IMR-90 (cell line): ENCODE measurements at regions not wholly inside any gene's neighbourhood (a gene's known extent, or its start where the extent isn't known, plus 50 kb on each side); places are given as distances from the start of the nearest gene placed in this dataset.

Experiments used
- ATAC-seq: fragments of 200-7000 bp; cut with Tn5 transposase; 2 replicates; pipeline ENCODE4 v1.9.1; 2020; ENCODE audit warnings: low read depth, mild to moderate bottlenecking, moderate library complexity
- BruUV-seq: library from RNA; stranded (reverse); fragments of 400-500 nt; replicated peaks from 2 replicates; lab custom pipeline; 2021; lab: Mats Ljungman, UMichigan
- CTCF ChIA-PET: fragments of 300-600 bp; formaldehyde crosslinking; extraction: SDS; loops from one replicate; lab custom pipeline; 2021; ENCODE audit warnings: antibody characterized with exemption; lab: Yijun Ruan, JAX
- POLR2A ChIA-PET: fragments of 300-600 bp; sonication (Branson Sonifier 250); formaldehyde crosslinking; loops from one replicate; lab custom pipeline; 2022; ENCODE audit warnings: antibody characterized with exemption; ENCODE audit not compliant: unreplicated experiment; lab: Charles Lee
- DNase-seq: peaks from one replicate; pipeline ENCODE4 v3.0.0; 2013
- H2AFZ ChIP-seq: replicated peaks from 2 replicates; pipeline ENCODE3; 2013; ENCODE audit warnings: low read length, mild to moderate bottlenecking; ENCODE audit not compliant: poor library complexity
- H2AK5ac ChIP-seq: 2 replicates; pipeline ENCODE4 v1.6.1; 2013; ENCODE audit warnings: low read depth, low read length, inconsistent platforms
- H2AK9ac ChIP-seq: replicated peaks from 2 replicates; pipeline ENCODE3; 2013; ENCODE audit warnings: mild to moderate bottlenecking, low read depth, low read length, moderate library complexity; ENCODE audit not compliant: poor library complexity
- H2BK120ac ChIP-seq: 2 replicates; pipeline ENCODE4 v1.6.1; 2013; ENCODE audit warnings: low read depth, low read length, inconsistent platforms
- H2BK15ac ChIP-seq: 3 replicates; pipeline ENCODE4 v1.6.1; 2013; ENCODE audit warnings: low read depth, low read length, inconsistent platforms
- H2BK20ac ChIP-seq: 2 replicates; pipeline ENCODE4 v1.6.1; 2013; ENCODE audit warnings: low read depth, mild to moderate bottlenecking, inconsistent platforms, low read length, moderate library complexity
- H2BK5ac ChIP-seq: 2 replicates; pipeline ENCODE4 v1.6.1; 2013; ENCODE audit warnings: mild to moderate bottlenecking, low read depth, low read length, inconsistent platforms; ENCODE audit not compliant: poor library complexity, severe bottlenecking
- H3K14ac ChIP-seq: replicated peaks from 2 replicates; pipeline ENCODE4 v1.6.1; 2013; ENCODE audit warnings: low read depth, low read length, inconsistent platforms
- H3K18ac ChIP-seq: 2 replicates; pipeline ENCODE4 v1.6.1; 2013; ENCODE audit warnings: low read depth, low read length, control low read depth
- H3K23ac ChIP-seq: 2 replicates; pipeline ENCODE4 v1.6.1; 2013; ENCODE audit warnings: low read depth, low read length, inconsistent platforms
- H3K27ac ChIP-seq: 2 replicates; pipeline ENCODE4 v1.5.1; 2013; ENCODE audit warnings: mild to moderate bottlenecking, control low read depth, low read length; ENCODE audit not compliant: insufficient read depth
- H3K27me3 ChIP-seq: 2 replicates; pipeline ENCODE4 v1.6.1; 2013; ENCODE audit warnings: low read length; ENCODE audit not compliant: control insufficient read depth, insufficient read depth
- H3K36me3 ChIP-seq: 2 replicates; pipeline ENCODE4 v1.6.1; 2013; ENCODE audit warnings: low read length, mixed read lengths; ENCODE audit not compliant: control insufficient read depth, insufficient read depth
- H3K4ac ChIP-seq: 2 replicates; pipeline ENCODE4 v1.6.1; 2013; ENCODE audit warnings: low read depth, low read length, inconsistent platforms
- H3K4me1 ChIP-seq: 2 replicates; pipeline ENCODE4 v1.6.1; 2013; ENCODE audit warnings: low read length, mixed read lengths; ENCODE audit not compliant: control insufficient read depth, insufficient read depth
- H3K4me2 ChIP-seq: 2 replicates; pipeline ENCODE4 v1.6.1; 2013; ENCODE audit warnings: low read depth, mild to moderate bottlenecking, control low read depth, low read length, moderate library complexity
- H3K4me3 ChIP-seq: 2 replicates; pipeline ENCODE4 v1.5.1; 2013; ENCODE audit warnings: low read depth, mild to moderate bottlenecking, control low read depth, low read length, moderate library complexity; ENCODE audit not compliant: insufficient read depth
- H3K56ac ChIP-seq: 2 replicates; pipeline ENCODE4 v1.6.1; 2013; ENCODE audit warnings: low read length, inconsistent platforms; ENCODE audit not compliant: insufficient read depth; ENCODE audit errors: extremely low read depth
- H3K79me1 ChIP-seq, 2 experiments: 2 replicates each; pipeline ENCODE4 v1.6.1; 2013; ENCODE audit warnings: low read length in 2 of 2, inconsistent platforms in 1 of 2, low read depth in 1 of 2
- H3K9ac ChIP-seq: 2 replicates; pipeline ENCODE4 v1.6.1; 2013; ENCODE audit warnings: low read depth, low read length, control low read depth
- H3K9me1 ChIP-seq: 2 replicates; pipeline ENCODE4 v1.6.1; 2013; ENCODE audit warnings: low read length, inconsistent platforms; ENCODE audit not compliant: insufficient read depth
- H3K9me3 ChIP-seq: 2 replicates; pipeline ENCODE4 v1.6.1; 2013; ENCODE audit warnings: low read length; ENCODE audit not compliant: control insufficient read depth, insufficient read depth
- H4K20me1 ChIP-seq: 2 replicates; pipeline ENCODE4 v1.6.1; 2013; ENCODE audit warnings: low read length, inconsistent platforms; ENCODE audit not compliant: insufficient read depth
- H4K5ac ChIP-seq: 2 replicates; pipeline ENCODE4 v1.6.1; 2013; ENCODE audit warnings: mild to moderate bottlenecking, low read depth, low read length, control low read depth
- H4K8ac ChIP-seq, 2 experiments: 2 replicates each; pipeline ENCODE4 v1.6.1; 2013; ENCODE audit warnings: low read depth in 2 of 2, low read length in 2 of 2, control low read depth in 1 of 2, inconsistent platforms in 1 of 2
- H4K91ac ChIP-seq: 2 replicates; pipeline ENCODE4 v1.6.1; 2013; ENCODE audit warnings: low read depth, low read length, inconsistent platforms; ENCODE audit not compliant: insufficient read depth
- BHLHE40 ChIP-seq: fragments of 150-350 bp; IDR thresholded peaks from 2 replicates; pipeline ENCODE4 v1.6.1; 2016; ENCODE audit warnings: mild to moderate bottlenecking, low read depth, low read length
- CEBPB ChIP-seq: IDR thresholded peaks from 2 replicates; pipeline ENCODE4 v1.6.1; 2012; ENCODE audit warnings: low read depth, low read length, improper control_type of control experiment
- CHD1 ChIP-seq: IDR thresholded peaks from 2 replicates; pipeline ENCODE4 v1.6.1; 2012; ENCODE audit warnings: low read depth, low read length, improper control_type of control experiment
- CTCF ChIP-seq: conservative IDR thresholded peaks from 2 replicates; pipeline ENCODE4 v1.5.1; 2012; ENCODE audit warnings: mild to moderate bottlenecking, low read depth, low read length, improper control_type of control experiment
- FOS ChIP-seq: fragments of 150-350 bp; IDR thresholded peaks from 2 replicates; pipeline ENCODE4 v1.6.1; 2016; ENCODE audit warnings: low read depth, low read length
- MAFK ChIP-seq: IDR thresholded peaks from 2 replicates; pipeline ENCODE4 v1.6.1; 2012; ENCODE audit warnings: low read depth, low read length, improper control_type of control experiment
- MAZ ChIP-seq: IDR thresholded peaks from 2 replicates; pipeline ENCODE4 v1.6.1; 2012; ENCODE audit warnings: low read depth, mild to moderate bottlenecking, low read length, improper control_type of control experiment, moderate library complexity, borderline replicate concordance
- MXI1 ChIP-seq: IDR thresholded peaks from 2 replicates; pipeline ENCODE4 v1.6.1; 2012; ENCODE audit warnings: low read depth, mild to moderate bottlenecking, low read length, moderate library complexity, borderline replicate concordance
- RAD21 ChIP-seq: IDR thresholded peaks from 2 replicates; pipeline ENCODE4 v1.6.1; 2012; ENCODE audit warnings: low read length, improper control_type of control experiment
- RCOR1 ChIP-seq: IDR thresholded peaks from 2 replicates; pipeline ENCODE4 v1.6.1; 2012; ENCODE audit warnings: mild to moderate bottlenecking, low read length, improper control_type of control experiment; ENCODE audit not compliant: insufficient replicate concordance
- RFX5 ChIP-seq: IDR thresholded peaks from 2 replicates; pipeline ENCODE4 v1.8.0; 2012; ENCODE audit warnings: low read depth, mild to moderate bottlenecking, low read length, moderate library complexity
- SMC3 ChIP-seq: fragments of 150-350 bp; IDR thresholded peaks from 2 replicates; pipeline ENCODE4 v1.6.1; 2016; ENCODE audit warnings: low read depth, mild to moderate bottlenecking, antibody characterized with exemption, low read length, moderate library complexity
- USF2 ChIP-seq: fragments of 150-350 bp; IDR thresholded peaks from 2 replicates; pipeline ENCODE4 v1.6.1; 2017; ENCODE audit warnings: mild to moderate bottlenecking, antibody characterized with exemption, low read length, low read depth
- WGBS, 2 experiments: methylation state at CpG; one replicate each; pipeline versions ENCODE4 v1.1.5 to v1.1.7; 2013; ENCODE audit warnings: missing lambda C conversion rate in 2 of 2; ENCODE audit not compliant: insufficient read length in 1 of 2; ENCODE audit errors: extremely low coverage in 2 of 2; 5-methylcytosine and 5-hydroxymethylcytosine counted together
- dilution Hi-C: fragments of 300-500 bp; cut with HindIII; formaldehyde crosslinking; loops from one replicate; pipeline ENCODE4 v1.14.3; 2018; ENCODE audit warnings: low sequenced_read_pairs; ENCODE audit not compliant: unreplicated experiment
- in situ Hi-C: fragments of 300-500 bp; cut with MboI; formaldehyde crosslinking; loops from 3 replicates; pipeline ENCODE4 v1.14.3; 2019; ENCODE audit warnings: low sequenced_read_pairs, inconsistent platforms, mixed read lengths
- intact Hi-C: fragments of 100-400 bp; cut with micrococcal nuclease; formaldehyde crosslinking; loops from 2 replicates; pipeline ENCODE4 v1.10.0; 2022
- TF ChIP-seq, protein P1 (sequence below): fragments of 150-350 bp; IDR thresholded peaks from 2 replicates; pipeline ENCODE4 v1.6.1; 2016; ENCODE audit warnings: low read depth, mild to moderate bottlenecking, low read length, moderate library complexity, borderline replicate concordance

- intact Hi-C loops (no loop called here), in situ Hi-C loops (no loop called here), dilution Hi-C loops (no loop called here)
- POLR2A ChIA-PET = no interaction called here
- no peak overlapping the region for H4K5ac ChIP-seq
- no peak overlapping the region for H3K4me3 ChIP-seq
- peaks cover 39% of the 10 kb centered on the region for H3K4me1 ChIP-seq
- no peak overlapping the region for H2AK5ac ChIP-seq
- no peak overlapping the region for H3K23ac ChIP-seq
- no peak overlapping the region for H2AK9ac ChIP-seq
- H4K91ac ChIP-seq = no peak overlapping the region
- ATAC-seq = no peak
- H3K14ac ChIP-seq = no peak overlapping the region
- no peak overlapping the region for H3K18ac ChIP-seq
- no peak for DNase-seq
- H2AFZ ChIP-seq = no peak overlapping the region
- H3K9ac ChIP-seq = no peak overlapping the region
- no TSS peak for BruUV-seq
- H3K4ac ChIP-seq = no peak overlapping the region
- CTCF ChIA-PET = no interaction called here
- no peak overlapping the region for H2BK20ac ChIP-seq
- H3K79me1 ChIP-seq = peaks cover 41 to 96% of the 10 kb centered on the region in 2 experiments
- H2BK15ac ChIP-seq = no peak overlapping the region
- no peaks in the 10 kb centered on the region for H3K27me3 ChIP-seq
- H3K9me3 ChIP-seq = no peaks in the 10 kb centered on the region
- TF ChIP-seq MAFK (no peak), SMC3 (no peak), FOS (no peak), RAD21 (no peak), MAZ (no peak), USF2 (no peak), CHD1 (no peak), CEBPB (no peak), RFX5 (no peak), CTCF (no peak), RCOR1 (no peak), MXI1 (no peak), BHLHE40 (no peak)
- TF ChIP-seq, protein P1, sequence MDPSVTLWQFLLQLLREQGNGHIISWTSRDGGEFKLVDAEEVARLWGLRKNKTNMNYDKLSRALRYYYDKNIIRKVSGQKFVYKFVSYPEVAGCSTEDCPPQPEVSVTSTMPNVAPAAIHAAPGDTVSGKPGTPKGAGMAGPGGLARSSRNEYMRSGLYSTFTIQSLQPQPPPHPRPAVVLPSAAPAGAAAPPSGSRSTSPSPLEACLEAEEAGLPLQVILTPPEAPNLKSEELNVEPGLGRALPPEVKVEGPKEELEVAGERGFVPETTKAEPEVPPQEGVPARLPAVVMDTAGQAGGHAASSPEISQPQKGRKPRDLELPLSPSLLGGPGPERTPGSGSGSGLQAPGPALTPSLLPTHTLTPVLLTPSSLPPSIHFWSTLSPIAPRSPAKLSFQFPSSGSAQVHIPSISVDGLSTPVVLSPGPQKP = no peak
- H2BK5ac ChIP-seq = no peak overlapping the region
- peaks cover 91% of the 10 kb centered on the region for H4K20me1 ChIP-seq
- H3K4me2 ChIP-seq = no peak overlapping the region
- H3K27ac ChIP-seq = no peak overlapping the region
- H3K56ac ChIP-seq = no peak overlapping the region
- H2BK120ac ChIP-seq = no peak overlapping the region
- H4K8ac ChIP-seq = no peak overlapping the region
- peaks cover 2% of the 10 kb centered on the region; the same call in 1 of the 2 replicates for H3K36me3 ChIP-seq
- no CpG with 5 or more reads among the region's 3 CpGs for WGBS, 2 experiments
- peaks cover 35% of the 10 kb centered on the region for H3K9me1 ChIP-seq
These were observed 87.1 kb upstream of the IPO9 start for GRCh38 chr1:201741763-201742342.
